Calu3 (cell line): ENCODE measurements at regions not wholly inside any gene's neighbourhood (a gene's known extent, or its start where the extent isn't known, plus 50 kb on each side); places are given as distances from the start of the nearest gene placed in this dataset.
"Not testable (repeated sequence)": the region's sequence is repeated elsewhere in the genome, so short reads cannot be mapped to it uniquely, and the experiment has no call there.

Experiments used
- BruUV-seq: library from RNA; stranded (reverse); fragments of 400-500 nt; replicated peaks from 2 replicates; lab custom pipeline; 2021; lab: Mats Ljungman, UMichigan
- CTCF ChIA-PET: fragments of 300-600 bp; sonication (Branson Sonifier 250); formaldehyde crosslinking; loops from one replicate; lab custom pipeline; 2022; ENCODE audit warnings: antibody characterized with exemption; lab: Charles Lee
- DNase-seq: peaks from one replicate; pipeline ENCODE4 v3.0.0; 2022
- H3K27ac Mint-ChIP-seq: one replicate; pipeline ENCODE4 v1.8.0; 2022; ENCODE audit warnings: mixed read lengths; ENCODE audit not compliant: unreplicated experiment
- H3K27me3 Mint-ChIP-seq: one replicate; pipeline ENCODE4 v1.8.0; 2022; ENCODE audit warnings: mixed read lengths; ENCODE audit not compliant: unreplicated experiment
- H3K36me3 Mint-ChIP-seq: one replicate; pipeline ENCODE4 v1.8.0; 2022; ENCODE audit warnings: mild to moderate bottlenecking, moderate library complexity, mixed read lengths; ENCODE audit not compliant: insufficient read depth, unreplicated experiment
- H3K4me1 Mint-ChIP-seq: one replicate; pipeline ENCODE4 v1.8.0; 2022; ENCODE audit warnings: mild to moderate bottlenecking, low read depth, mixed read lengths; ENCODE audit not compliant: unreplicated experiment
- H3K4me3 Mint-ChIP-seq: one replicate; pipeline ENCODE4 v1.8.0; 2022; ENCODE audit warnings: mild to moderate bottlenecking, low read depth, moderate library complexity, mixed read lengths; ENCODE audit not compliant: unreplicated experiment
- H3K9me3 Mint-ChIP-seq: one replicate; pipeline ENCODE4 v1.8.0; 2022; ENCODE audit warnings: low read depth, mixed read lengths; ENCODE audit not compliant: unreplicated experiment
- intact Hi-C: fragments of 100-400 bp; cut with micrococcal nuclease; formaldehyde crosslinking; loops from one replicate; pipeline ENCODE4 v1.10.0; 2022; ENCODE audit not compliant: unreplicated experiment
- TF ChIP-seq, protein P1 (sequence below): fragments of 200-600 bp; IDR thresholded peaks from one replicate; pipeline ENCODE4 v1.8.0; 2022; ENCODE audit warnings: antibody characterized with exemption; ENCODE audit not compliant: unreplicated experiment

GRCh38 chr4:137952116-137952515, 290.0 kb downstream of the SLC7A11 start:
- DNase-seq = no peak
- H3K36me3 Mint-ChIP-seq = no peaks in the 10 kb centered on the region
- H3K4me1 Mint-ChIP-seq = no peaks in the 10 kb centered on the region
- intact Hi-C loops = no loop called here
- H3K27me3 Mint-ChIP-seq = no peaks in the 10 kb centered on the region
- H3K9me3 Mint-ChIP-seq = no peaks in the 10 kb centered on the region
- no TSS peak for BruUV-seq
- CTCF ChIA-PET = no interaction called here
- TF ChIP-seq, protein P1, sequence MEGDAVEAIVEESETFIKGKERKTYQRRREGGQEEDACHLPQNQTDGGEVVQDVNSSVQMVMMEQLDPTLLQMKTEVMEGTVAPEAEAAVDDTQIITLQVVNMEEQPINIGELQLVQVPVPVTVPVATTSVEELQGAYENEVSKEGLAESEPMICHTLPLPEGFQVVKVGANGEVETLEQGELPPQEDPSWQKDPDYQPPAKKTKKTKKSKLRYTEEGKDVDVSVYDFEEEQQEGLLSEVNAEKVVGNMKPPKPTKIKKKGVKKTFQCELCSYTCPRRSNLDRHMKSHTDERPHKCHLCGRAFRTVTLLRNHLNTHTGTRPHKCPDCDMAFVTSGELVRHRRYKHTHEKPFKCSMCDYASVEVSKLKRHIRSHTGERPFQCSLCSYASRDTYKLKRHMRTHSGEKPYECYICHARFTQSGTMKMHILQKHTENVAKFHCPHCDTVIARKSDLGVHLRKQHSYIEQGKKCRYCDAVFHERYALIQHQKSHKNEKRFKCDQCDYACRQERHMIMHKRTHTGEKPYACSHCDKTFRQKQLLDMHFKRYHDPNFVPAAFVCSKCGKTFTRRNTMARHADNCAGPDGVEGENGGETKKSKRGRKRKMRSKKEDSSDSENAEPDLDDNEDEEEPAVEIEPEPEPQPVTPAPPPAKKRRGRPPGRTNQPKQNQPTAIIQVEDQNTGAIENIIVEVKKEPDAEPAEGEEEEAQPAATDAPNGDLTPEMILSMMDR = no peak
- no peak overlapping the region for H3K4me3 Mint-ChIP-seq
- no peak overlapping the region for H3K27ac Mint-ChIP-seq

DNA sequence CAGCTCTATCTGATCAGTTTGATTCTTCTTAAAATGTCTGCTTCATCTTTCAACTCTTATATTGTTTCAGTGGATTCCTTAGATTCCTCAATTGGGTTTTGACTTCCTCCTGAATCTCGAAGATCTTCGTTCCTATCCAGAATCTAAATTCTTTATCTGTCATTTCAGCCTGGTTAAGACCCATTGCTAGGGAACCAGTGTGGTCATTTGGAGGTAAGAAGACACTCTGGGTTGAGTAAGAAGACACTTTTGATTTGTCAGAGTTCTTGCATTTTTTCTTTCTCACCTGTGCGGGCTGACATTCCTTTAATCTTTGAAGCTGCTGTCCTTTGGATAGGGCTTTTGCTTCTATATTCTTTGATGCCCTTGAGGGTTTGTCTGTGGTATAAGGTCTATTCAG, 291.9 kb downstream of the SLC7A11 start:
- BruUV-seq = no TSS peak
- CTCF ChIA-PET = no interaction called here
- no peaks in the 10 kb centered on the region for H3K36me3 Mint-ChIP-seq
- no peaks in the 10 kb centered on the region for H3K27me3 Mint-ChIP-seq
- no peaks in the 10 kb centered on the region for H3K4me1 Mint-ChIP-seq
- intact Hi-C loops = no loop called here
- H3K9me3 Mint-ChIP-seq = no peaks in the 10 kb centered on the region
- TF ChIP-seq, protein P1 = no peak
- no peak overlapping the region for H3K27ac Mint-ChIP-seq
- no peak for DNase-seq
- H3K4me3 Mint-ChIP-seq = no peak overlapping the region

DNA sequence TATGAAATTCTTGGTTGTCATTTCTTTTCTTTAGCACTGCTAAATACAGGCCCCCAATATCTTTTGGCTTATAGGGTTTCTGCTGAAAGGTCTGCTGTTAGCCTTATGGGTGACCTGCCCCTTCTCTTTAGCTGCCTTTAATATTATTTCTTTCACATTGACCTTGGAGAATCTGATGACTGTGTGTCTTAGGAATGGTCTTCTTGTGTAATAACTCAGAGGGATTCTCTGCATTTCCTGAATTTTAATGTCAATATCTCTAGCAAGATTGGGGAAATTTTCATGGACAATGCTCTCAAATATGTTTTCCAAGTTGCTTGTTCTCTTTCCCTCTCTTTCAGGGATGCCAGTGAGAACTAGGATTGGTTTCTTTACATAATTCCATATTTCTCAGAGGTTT, 292.4 kb downstream of the SLC7A11 start:
- Mint-ChIP-seq H3K9me3 (no peaks in the 10 kb centered on the region), H3K36me3 (no peaks in the 10 kb centered on the region), H3K27ac (no peak overlapping the region), H3K4me1 (no peaks in the 10 kb centered on the region), H3K4me3 (no peak overlapping the region), H3K27me3 (no peaks in the 10 kb centered on the region)
- no TSS peak for BruUV-seq
- CTCF ChIA-PET = no interaction called here
- TF ChIP-seq, protein P1 = no peak
- intact Hi-C loops = no loop called here
- DNase-seq = no peak

DNA sequence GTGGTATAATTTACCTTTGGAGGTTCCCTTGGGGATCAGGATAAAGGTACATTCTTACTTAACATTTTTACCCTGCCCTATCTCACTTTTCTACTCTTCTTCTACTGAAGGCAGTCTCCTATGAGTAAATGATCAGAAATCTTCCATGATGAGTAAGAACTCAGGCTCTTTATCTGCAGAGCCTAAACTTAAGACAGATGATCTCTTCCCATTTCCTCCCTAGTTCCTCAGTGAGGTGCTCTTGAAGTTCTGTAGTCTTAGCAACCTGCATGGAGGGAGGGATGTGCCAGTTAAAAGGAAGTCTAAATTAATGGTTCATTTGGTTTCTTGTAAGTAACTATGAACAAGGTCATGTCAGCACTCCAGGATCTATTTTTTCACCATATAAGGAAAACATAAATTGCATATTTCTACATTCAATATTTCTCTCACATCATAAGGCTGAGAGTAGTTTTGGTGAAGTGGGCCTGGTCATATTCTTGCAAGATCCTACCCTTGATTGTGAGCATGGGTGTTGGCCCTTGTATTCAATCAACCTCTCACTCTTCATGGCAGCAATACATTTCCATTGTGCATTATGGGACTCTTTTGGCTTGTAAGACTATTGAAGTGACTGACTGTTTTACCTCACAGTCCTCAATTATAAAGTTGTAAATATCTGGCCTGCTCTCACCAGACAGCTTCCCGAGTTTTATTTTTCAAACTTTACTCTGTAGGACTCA, 295.5 kb downstream of the SLC7A11 start:
- TF ChIP-seq, protein P1 = no peak
- CTCF ChIA-PET = no interaction called here
- Mint-ChIP-seq H3K27ac (no peak overlapping the region), H3K27me3 (no peaks in the 10 kb centered on the region), H3K4me1 (no peaks in the 10 kb centered on the region), H3K4me3 (no peak overlapping the region), H3K9me3 (no peaks in the 10 kb centered on the region), H3K36me3 (no peaks in the 10 kb centered on the region)
- DNase-seq = no peak
- no TSS peak for BruUV-seq
- intact Hi-C loops = no loop called here

GRCh38 chr4:137942815-137943214, 299.3 kb downstream of the SLC7A11 start:
- H3K4me1 Mint-ChIP-seq, H3K36me3 Mint-ChIP-seq, BruUV-seq, DNase-seq, H3K27me3 Mint-ChIP-seq, H3K27ac Mint-ChIP-seq, H3K4me3 Mint-ChIP-seq, CTCF ChIA-PET, intact Hi-C loops, H3K9me3 Mint-ChIP-seq: not testable (repeated sequence)

GRCh38 chr4:137942015-137942515, 300.1 kb downstream of the SLC7A11 start:
- H3K4me3 Mint-ChIP-seq, H3K27ac Mint-ChIP-seq, H3K27me3 Mint-ChIP-seq, H3K36me3 Mint-ChIP-seq, DNase-seq, H3K4me1 Mint-ChIP-seq, CTCF ChIA-PET, BruUV-seq, intact Hi-C loops, H3K9me3 Mint-ChIP-seq: not testable (repeated sequence)
